ENCODE measurements at regions not wholly inside any gene's neighbourhood (a gene's known extent, or its start where the extent isn't known, plus 50 kb on each side); places are given as distances from the start of the nearest gene placed in this dataset.

DNA sequence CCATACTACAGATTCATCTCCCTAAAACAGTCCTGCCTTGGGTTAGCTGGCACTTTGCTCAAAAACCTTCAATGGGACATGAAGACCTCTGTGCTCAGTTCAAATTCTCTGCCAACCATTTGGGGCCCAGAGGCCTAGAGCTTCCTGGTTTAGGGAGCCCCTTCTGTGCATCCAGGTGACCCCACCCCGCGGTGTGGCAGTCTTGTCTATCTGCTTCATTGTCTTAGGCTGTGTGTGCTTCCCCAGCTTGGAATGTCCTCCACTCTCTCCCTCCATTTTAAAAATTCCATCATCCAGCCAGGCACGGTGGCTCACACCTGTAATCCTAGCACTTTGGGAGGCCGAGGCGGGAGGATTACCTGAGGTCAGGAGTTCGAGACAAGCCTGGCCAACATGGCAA, 99.0 kb upstream of the NEO1 start:
- Histone ChIP-seq H3K36me3 (replicated peaks; ENCODE audit: low read depth, low read length) (no peaks in the 10 kb centered on the region), H3K27ac (ENCODE audit: low read length) (no peak overlapping the region)
- TF ChIP-seq, protein P1, sequence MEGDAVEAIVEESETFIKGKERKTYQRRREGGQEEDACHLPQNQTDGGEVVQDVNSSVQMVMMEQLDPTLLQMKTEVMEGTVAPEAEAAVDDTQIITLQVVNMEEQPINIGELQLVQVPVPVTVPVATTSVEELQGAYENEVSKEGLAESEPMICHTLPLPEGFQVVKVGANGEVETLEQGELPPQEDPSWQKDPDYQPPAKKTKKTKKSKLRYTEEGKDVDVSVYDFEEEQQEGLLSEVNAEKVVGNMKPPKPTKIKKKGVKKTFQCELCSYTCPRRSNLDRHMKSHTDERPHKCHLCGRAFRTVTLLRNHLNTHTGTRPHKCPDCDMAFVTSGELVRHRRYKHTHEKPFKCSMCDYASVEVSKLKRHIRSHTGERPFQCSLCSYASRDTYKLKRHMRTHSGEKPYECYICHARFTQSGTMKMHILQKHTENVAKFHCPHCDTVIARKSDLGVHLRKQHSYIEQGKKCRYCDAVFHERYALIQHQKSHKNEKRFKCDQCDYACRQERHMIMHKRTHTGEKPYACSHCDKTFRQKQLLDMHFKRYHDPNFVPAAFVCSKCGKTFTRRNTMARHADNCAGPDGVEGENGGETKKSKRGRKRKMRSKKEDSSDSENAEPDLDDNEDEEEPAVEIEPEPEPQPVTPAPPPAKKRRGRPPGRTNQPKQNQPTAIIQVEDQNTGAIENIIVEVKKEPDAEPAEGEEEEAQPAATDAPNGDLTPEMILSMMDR (IDR thresholded peaks at IDR 0.05; ENCODE audit: low read depth, low read length), result no peak
- TF ChIP-seq EZH2phosphoT487 (IDR thresholded peaks at IDR 0.05; ENCODE audit: low read depth), result no peak

GRCh38 chr15:72952151-72952550, 100.1 kb upstream of the NEO1 start:
- no peak overlapping the region for H3K4me3 ChIP-seq (ENCODE audit: low read length)
- no peak overlapping the region for H3K27ac ChIP-seq (ENCODE audit: low read length)
- TF ChIP-seq EZH2phosphoT487 (IDR thresholded peaks at IDR 0.05; ENCODE audit: low read depth), result no peak
- TF ChIP-seq, protein P1 (IDR thresholded peaks at IDR 0.05; ENCODE audit: low read depth, low read length), result no peak
- H3K27me3 ChIP-seq (ENCODE audit: low read depth, low read length), result 0 out of 2 replicates have a peak, but pooled peaks cover 11% of the 10 kb centered on the region
- H3K4me2 ChIP-seq (ENCODE audit: low read length), result no peak overlapping the region
- H2AFZ ChIP-seq (ENCODE audit: low read depth, low read length), result no peak overlapping the region
- H3K9me3 ChIP-seq (ENCODE audit: insufficient read depth, low read length), result peaks cover 2% of the 10 kb centered on the region; the same call in 1 of the 2 replicates
- H3K79me2 ChIP-seq (ENCODE audit: low read length), result no peaks in the 10 kb centered on the region
- no peak overlapping the region for H3K9ac ChIP-seq (ENCODE audit: low read length)
- H4K20me1 ChIP-seq (ENCODE audit: insufficient read depth, low read length), result no peaks in the 10 kb centered on the region
- H3K36me3 ChIP-seq (replicated peaks; ENCODE audit: low read depth, low read length), result no peaks in the 10 kb centered on the region
- H3K4me1 ChIP-seq (ENCODE audit: low read length), result no peaks in the 10 kb centered on the region

More for the DNA sequence above, 99.0 kb upstream of the NEO1 start:
- no peaks in the 10 kb centered on the region for H3K79me2 ChIP-seq (ENCODE audit: low read length)
- no peak overlapping the region for H3K9ac ChIP-seq (ENCODE audit: low read length)
- H3K4me3 ChIP-seq (ENCODE audit: low read length), result no peak overlapping the region
- no peaks in the 10 kb centered on the region for H3K9me3 ChIP-seq (ENCODE audit: insufficient read depth, low read length)
- H3K4me1 ChIP-seq (ENCODE audit: low read length), result no peaks in the 10 kb centered on the region
- H4K20me1 ChIP-seq (ENCODE audit: insufficient read depth, low read length), result no peaks in the 10 kb centered on the region
- 0 out of 2 replicates have a peak, but pooled peaks cover 11% of the 10 kb centered on the region for H3K27me3 ChIP-seq (ENCODE audit: low read depth, low read length)
- no peak overlapping the region for H3K4me2 ChIP-seq (ENCODE audit: low read length)
- H2AFZ ChIP-seq (ENCODE audit: low read depth, low read length), result no peak overlapping the region

DNA sequence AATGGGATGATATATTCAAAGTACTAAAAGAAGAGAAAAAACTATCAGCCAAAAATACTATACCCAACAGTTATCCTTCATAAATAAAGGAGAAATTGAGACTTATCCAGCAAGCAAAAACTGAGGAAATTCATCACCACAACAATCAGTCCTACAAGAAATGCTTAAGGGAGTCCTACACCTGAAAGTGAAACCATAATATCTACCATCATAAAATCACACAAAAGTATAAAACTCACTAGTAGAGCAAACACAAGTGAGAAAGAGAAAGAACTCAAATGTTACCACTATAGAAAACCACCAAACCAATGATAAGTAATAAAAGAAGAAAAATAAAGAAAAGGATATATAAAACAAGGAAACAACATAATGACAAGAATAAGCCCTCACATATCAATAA, 103.6 kb upstream of the NEO1 start:
- Histone ChIP-seq H3K4me3 (ENCODE audit: low read length) (no peak overlapping the region), H3K9ac (ENCODE audit: low read length) (no peak overlapping the region), H3K4me2 (ENCODE audit: low read length) (no peak overlapping the region), H3K27ac (ENCODE audit: low read length) (no peak overlapping the region), H3K9me3 (ENCODE audit: insufficient read depth, low read length) (peaks cover 2% of the 10 kb centered on the region; the same call in 1 of the 2 replicates), H4K20me1 (ENCODE audit: insufficient read depth, low read length) (no peaks in the 10 kb centered on the region), H3K27me3 (ENCODE audit: low read depth, low read length) (peaks cover 10% of the 10 kb centered on the region; the same call in 1 of the 2 replicates), H2AFZ (ENCODE audit: low read depth, low read length) (no peak overlapping the region), H3K79me2 (ENCODE audit: low read length) (no peaks in the 10 kb centered on the region), H3K36me3 (replicated peaks; ENCODE audit: low read depth, low read length) (no peaks in the 10 kb centered on the region), H3K4me1 (ENCODE audit: low read length) (no peaks in the 10 kb centered on the region)
- no peak for TF ChIP-seq EZH2phosphoT487 (IDR thresholded peaks at IDR 0.05; ENCODE audit: low read depth)
- TF ChIP-seq, protein P1 (IDR thresholded peaks at IDR 0.05; ENCODE audit: low read depth, low read length), result no peak

DNA sequence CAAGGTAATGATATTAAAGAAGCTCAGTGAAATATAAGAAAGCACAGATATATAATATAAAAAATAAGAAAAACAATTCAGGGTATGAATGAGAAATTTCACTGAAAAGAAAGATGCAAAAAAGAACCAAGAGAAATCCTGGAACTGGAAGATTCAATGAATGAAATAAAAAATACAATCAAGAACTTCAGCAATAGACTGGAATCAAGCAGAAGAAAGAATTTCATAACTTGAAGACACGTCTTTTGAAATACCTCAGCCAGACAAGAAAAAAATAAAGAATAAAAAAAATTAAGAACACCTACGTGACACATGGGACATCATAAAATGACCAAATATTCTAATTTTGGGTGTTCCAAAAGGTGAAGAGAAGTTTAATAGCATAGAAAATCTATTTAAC, 104.6 kb upstream of the NEO1 start:
- H3K4me2 ChIP-seq (ENCODE audit: low read length), result no peak overlapping the region
- no peak overlapping the region for H3K4me3 ChIP-seq (ENCODE audit: low read length)
- H3K79me2 ChIP-seq (ENCODE audit: low read length), result no peaks in the 10 kb centered on the region
- no peaks in the 10 kb centered on the region for H3K36me3 ChIP-seq (replicated peaks; ENCODE audit: low read depth, low read length)
- H3K9ac ChIP-seq (ENCODE audit: low read length), result no peak overlapping the region
- no peak overlapping the region for H2AFZ ChIP-seq (ENCODE audit: low read depth, low read length)
- H3K4me1 ChIP-seq (ENCODE audit: low read length), result no peaks in the 10 kb centered on the region
- H3K27me3 ChIP-seq (ENCODE audit: low read depth, low read length), result peaks cover 19% of the 10 kb centered on the region
- no peak for TF ChIP-seq EZH2phosphoT487 (IDR thresholded peaks at IDR 0.05; ENCODE audit: low read depth)
- TF ChIP-seq, protein P1 (IDR thresholded peaks at IDR 0.05; ENCODE audit: low read depth, low read length), result no peak
- H3K27ac ChIP-seq (ENCODE audit: low read length), result no peak overlapping the region
- no peaks in the 10 kb centered on the region for H4K20me1 ChIP-seq (ENCODE audit: insufficient read depth, low read length)
- peaks cover 2% of the 10 kb centered on the region; the same call in 1 of the 2 replicates for H3K9me3 ChIP-seq (ENCODE audit: insufficient read depth, low read length)
